GM21825 (cell line): ENCODE measurements at regions not wholly inside any gene's neighbourhood (a gene's known extent, or its start where the extent isn't known, plus 50 kb on each side); places are given as distances from the start of the nearest gene placed in this dataset.

ENCODE experiments used
- ATAC-seq: cut with Tn5 transposase; IDR thresholded peaks from one replicate; pipeline ENCODE4 v1.9.1; 2021; ENCODE audit warnings: mild to moderate bottlenecking, moderate library complexity; ENCODE audit not compliant: unreplicated experiment

GRCh38 chr4:77360451-77360850 lies 203.4 kb downstream of the CCNG2 start:
- ATAC-seq = no peak

DNA sequence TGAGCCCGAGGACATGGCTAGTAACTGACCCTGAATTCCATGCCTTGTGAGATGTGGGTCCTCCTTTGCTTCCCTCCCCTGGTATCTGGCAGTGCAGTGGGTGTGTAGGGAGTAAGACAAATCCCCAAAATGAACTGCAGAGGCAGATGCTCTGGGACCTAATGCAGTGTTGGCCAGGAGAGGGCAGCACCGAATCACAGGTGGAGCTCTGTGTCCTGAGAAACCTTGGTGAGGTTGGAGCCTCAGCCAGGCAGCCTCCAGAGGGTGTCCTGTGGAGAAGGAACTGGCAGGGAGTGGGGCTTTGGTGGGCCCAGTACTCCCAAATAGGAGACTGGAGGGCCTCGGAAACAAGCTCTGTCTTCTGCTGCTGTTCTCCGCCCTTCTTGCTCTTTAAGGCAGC lies 209.9 kb downstream of the CCNG2 start:
- peak; percentile 77 for ATAC-seq

- ATAC-seq = no peak
Measured at GRCh38 chr4:77367638-77368037, 210.6 kb downstream of the CCNG2 start.

DNA sequence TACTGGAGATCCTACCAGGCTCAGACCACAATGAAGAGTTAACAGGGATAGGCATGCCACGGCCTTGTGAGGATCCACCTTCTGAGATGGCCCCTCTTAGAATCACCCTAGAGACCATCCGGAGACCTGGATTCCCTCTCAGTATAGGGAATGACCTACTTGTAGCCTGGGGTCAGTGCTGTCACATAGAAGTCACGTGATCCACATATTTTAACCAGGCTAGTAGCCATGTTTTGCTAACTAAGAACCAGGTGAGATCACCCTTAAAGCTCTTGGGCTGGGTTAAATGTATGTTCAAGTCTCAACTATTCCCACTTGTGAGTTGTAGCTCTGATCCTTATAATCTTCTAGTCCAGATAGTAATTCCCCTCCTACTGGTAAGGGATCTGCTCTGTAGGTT lies 215.4 kb downstream of the CCNG2 start:
- ATAC-seq = no peak

GRCh38 chr4:77375866-77376607 lies 219.0 kb downstream of the CCNG2 start:
- ATAC-seq = no peak

GRCh38 chr4:77376788-77377460 lies 219.9 kb downstream of the CCNG2 start:
- no peak for ATAC-seq

DNA sequence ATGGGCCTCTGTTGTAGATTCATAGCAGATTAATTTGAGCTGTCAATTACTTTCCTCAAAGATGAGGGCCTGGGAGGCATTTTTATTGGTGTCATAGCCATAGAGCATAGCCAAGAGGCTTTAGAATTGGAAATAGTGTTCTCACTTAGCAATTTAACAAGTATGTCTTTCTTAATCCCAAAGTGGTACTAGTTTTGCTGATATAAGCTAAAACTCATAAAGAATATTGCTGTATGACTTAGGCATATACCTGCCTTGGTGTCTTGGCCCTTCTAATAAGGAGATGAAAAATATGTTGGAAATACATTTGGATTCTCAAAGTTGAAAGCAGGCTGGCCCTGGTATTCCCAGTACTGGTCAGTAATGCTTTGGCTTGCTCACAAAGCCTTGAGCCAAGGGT lies 221.5 kb upstream of the CXCL13 start:
- ATAC-seq = no peak

GRCh38 chr4:77385124-77385969 lies 220.3 kb upstream of the CXCL13 start:
- peak; percentile 72 for ATAC-seq

DNA sequence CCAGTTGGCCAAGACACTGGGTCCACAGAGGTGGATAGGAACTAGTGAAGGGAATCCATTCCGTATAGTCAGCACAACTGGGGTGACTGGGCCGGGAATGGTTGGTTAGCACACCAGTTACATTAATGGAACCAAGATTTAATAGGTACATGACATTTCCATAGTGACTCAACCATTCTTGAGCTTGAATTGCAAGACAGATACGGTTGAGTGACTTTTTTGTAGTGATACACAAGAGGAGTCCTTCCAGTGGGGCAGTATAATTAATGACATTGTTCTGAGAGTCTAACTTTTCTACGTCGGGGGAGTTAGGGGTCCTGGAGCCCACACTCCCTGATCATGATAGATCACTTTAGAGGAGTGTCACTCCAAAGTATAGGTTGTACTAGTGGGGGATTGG lies 211.6 kb upstream of the CXCL13 start:
- no peak for ATAC-seq

GRCh38 chr4:77395481-77395880 lies 210.1 kb upstream of the CXCL13 start:
- ATAC-seq = no peak

DNA sequence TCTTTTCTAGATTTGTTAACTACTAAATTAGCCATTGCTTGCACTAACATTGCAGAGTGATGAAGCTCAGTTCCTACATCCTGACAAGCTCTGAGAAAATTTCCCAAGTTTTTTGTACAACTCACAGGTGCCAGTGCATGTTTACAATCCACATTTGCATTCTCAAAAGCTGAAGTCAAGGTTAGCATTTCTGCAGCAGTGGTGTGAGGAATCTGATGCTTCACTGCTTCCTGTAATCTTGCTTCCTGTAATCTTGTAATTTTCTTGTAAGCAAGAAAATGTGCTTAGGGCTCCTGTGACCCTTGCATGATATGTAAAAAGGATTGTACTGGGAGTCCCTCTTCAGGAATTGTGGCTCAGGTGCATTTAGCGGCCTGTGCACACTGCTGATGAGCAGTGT lies 207.4 kb upstream of the CXCL13 start:
- ATAC-seq = no peak

DNA sequence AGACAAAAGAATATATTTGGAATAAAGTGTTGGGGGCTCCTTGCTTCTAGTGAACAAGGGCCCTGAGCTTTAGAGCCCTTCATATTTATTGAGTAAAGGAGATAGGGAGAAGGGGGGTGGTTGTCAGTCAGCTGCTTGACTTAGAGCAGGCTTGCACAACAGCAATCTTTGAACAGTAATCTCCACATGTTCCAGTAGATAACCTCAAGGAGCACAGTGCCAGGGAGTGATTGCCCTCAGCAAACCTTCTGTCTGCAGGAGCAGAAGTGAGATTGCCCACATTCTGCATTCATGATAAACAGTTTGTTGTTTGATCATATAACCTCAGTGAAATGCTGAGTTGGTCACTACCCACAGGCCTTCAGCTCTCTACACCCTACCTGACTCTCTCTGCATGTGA lies 205.8 kb upstream of the CXCL13 start:
- ATAC-seq = no peak

- ATAC-seq = no peak
Measured at GRCh38 chr4:77413766-77414165, 191.9 kb upstream of the CXCL13 start.

DNA sequence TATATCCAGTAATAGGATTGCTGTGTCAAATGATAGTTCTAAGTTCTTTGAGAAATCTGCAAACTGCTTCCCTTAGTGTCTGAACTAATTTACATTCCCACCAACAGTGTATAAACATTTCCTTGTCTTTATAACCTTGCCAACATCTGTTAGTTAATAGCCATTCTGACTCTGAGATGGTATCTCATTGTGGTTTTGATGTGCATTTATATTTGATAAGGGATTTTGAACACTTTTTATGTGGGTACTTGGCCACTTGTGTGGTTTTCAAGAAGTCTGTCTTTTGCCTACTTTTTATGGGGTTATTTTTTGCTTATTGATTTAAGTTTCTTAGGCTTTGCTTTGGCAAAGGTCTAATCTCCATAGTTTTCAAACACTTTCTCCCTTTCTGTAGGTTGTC lies 189.9 kb upstream of the CXCL13 start:
- no peak for ATAC-seq

GRCh38 chr4:77418333-77418732 lies 187.3 kb upstream of the CXCL13 start:
- no peak for ATAC-seq

- no peak for ATAC-seq
Measured at GRCh38 chr4:77430847-77431246, 174.8 kb upstream of the CXCL13 start.

DNA sequence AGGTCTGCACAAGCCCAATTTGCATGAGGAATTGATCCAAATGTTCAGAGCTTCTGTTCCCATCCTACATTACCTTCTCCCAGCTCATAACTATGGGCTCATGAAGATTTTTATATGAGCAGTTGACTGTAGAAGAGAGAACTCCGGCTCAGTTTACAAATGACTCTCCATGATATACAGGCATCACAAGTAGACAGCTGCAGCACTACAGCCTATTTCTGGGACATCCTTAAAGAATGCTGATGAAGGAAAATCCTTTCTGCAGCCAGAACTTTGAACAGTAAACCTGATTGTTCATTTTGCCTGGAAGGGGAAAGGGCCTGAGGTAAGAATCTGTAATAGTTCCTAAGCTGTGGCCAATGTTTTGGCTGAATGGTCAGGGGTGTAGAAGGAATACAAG lies 174.1 kb upstream of the CXCL13 start:
- ATAC-seq = no peak

DNA sequence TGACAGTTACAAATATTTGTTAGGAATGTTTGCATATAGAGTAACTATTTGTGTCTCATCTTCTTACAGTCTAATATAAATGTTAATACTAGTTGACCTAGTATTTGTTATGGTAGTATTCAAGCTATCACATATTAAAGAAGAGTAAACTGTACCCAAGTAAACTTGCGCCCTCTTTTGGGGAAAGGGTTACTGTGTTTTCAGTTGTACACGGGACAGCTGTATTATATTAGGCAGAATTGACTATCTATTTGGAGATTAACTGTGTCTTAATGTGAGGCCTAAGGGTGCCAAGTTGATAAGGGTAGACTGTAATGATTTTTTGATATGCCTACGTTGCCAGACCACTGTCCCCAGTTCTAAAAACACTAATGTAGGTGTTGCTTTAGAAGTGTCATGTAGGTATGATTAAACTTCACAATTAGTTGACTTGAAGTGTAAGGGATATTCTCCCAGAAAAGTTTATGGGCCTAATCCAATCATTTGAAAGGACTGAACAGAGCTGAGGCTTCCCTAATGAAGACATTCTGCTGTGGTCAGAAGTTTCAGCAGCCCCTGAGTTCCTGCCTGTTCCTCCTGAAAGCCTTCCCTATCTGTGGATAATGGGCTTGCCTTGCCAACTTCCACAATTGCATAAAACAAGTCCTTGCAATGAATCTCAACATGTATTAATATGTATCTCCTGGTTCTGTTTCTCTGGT lies 172.8 kb upstream of the CXCL13 start:
- no peak for ATAC-seq

- peak; percentile 89 for ATAC-seq
Measured at GRCh38 chr4:77433418-77433733, 172.2 kb upstream of the CXCL13 start.

DNA sequence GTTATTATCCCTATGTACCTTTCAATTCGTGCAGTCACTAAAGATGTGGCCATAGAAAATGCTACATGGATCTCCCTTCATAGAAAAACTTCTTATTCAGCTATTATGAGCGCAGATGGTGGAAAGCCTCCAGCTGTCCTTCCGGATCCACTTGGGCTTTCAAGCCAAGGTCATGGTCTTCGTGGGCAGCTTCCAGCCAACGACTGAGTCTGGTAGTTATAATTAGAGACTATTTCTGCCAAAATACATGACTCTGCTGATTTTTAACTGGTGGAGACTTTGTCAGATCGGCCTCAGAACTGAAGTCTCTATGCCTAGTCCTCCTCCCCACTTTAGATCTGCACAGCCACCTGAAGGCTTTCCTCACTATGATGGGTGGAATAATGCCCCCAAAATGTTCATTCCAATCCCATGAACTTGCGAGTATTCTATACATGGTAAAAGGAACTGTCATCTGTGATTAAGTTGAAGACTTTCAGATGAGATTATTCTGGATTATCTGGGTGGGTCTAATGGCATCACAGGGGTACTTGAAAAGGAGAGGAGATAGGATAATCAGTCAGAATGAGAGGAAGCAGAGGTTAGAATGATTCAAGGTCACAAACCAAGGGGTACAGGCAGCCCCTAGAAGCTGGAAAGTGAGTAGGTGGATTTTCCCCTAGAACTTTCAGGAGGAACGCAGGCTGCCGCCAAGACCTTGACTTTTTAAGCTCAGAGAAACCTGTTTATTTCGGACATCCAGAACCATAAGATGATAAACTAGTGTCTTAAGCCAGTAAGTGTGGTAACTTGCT lies 171.1 kb upstream of the CXCL13 start:
- ATAC-seq = no peak

DNA sequence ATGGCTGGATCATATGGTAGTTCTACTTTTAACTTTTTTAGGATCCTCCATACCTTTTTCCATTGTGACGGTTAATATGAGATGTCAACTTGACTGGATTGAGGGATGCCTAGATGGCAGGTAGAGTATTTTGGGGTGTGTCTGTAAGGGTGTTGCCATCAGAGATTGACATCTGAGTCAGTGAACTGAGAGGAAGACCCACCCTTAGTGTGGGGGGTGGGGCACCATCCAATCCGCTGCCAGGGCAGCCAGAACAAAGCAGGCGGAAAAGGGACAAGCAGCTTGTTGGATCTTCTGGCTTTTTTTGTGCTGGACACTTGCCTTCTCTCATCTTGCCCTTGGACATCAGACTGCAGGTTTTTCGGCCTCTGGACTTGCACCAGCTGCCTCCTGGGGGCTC lies 168.5 kb upstream of the CXCL13 start:
- ATAC-seq = no peak
